ENCODE measurements at regions not wholly inside any gene's neighbourhood (a gene's known extent, or its start where the extent isn't known, plus 50 kb on each side); places are given as distances from the start of the nearest gene placed in this dataset.

DNA sequence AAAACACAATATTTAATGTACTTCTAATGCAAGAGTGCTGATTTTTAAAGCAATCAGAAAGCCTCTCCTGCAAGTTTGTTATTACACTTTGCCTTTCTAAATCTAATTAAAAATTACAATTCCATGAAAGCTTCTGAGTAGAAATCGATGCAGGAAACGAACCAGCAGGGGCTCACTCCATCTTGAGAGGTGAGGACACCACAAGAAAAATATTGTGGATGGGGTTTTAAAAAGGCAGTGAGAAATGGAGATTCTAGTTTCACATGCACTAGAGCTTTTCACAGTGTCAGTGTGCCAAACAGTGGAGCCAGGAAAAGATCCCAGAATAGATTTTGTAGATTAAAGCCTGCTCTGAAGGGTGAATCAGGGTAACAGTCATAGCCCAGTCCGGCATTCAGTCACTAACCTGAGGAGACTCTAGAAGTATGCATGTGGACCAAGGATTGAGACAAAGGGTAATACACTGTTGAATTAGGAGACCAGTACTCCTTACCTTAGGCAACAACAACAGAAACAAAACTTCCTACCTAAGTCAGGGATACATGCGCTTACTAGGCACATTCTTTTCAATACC is 362.3 kb downstream of the NAF1 start:
- DNase-seq (ENCODE audit: low read depth) = no peak
- no peak overlapping the region for H3K4me3 ChIP-seq (ENCODE audit: control insufficient read depth, low read depth, low read length)
- TF ChIP-seq, protein P1, sequence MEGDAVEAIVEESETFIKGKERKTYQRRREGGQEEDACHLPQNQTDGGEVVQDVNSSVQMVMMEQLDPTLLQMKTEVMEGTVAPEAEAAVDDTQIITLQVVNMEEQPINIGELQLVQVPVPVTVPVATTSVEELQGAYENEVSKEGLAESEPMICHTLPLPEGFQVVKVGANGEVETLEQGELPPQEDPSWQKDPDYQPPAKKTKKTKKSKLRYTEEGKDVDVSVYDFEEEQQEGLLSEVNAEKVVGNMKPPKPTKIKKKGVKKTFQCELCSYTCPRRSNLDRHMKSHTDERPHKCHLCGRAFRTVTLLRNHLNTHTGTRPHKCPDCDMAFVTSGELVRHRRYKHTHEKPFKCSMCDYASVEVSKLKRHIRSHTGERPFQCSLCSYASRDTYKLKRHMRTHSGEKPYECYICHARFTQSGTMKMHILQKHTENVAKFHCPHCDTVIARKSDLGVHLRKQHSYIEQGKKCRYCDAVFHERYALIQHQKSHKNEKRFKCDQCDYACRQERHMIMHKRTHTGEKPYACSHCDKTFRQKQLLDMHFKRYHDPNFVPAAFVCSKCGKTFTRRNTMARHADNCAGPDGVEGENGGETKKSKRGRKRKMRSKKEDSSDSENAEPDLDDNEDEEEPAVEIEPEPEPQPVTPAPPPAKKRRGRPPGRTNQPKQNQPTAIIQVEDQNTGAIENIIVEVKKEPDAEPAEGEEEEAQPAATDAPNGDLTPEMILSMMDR (IDR thresholded peaks at IDR 0.05; ENCODE audit: control insufficient read depth, insufficient read depth, low read depth, low read length, missing control alignments) = no peak

DNA sequence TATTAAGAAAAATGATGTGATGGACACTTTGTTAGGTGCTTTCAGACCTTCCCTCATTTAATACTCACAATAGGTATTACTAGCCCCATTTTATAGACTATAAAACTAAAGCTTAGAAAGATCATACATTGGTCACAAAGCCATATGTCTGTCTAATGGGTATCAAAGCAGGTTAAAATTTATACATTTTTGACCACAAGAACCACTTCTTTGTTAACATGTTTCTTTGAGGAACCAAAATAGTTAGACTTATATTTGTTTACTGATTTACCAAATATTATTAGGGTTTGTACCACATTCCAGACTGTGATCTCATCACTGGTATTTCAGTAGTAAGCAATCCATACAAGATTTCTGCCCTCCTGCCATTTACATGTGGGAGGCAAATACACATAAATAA is 363.3 kb downstream of the NAF1 start:
- no peak for DNase-seq (ENCODE audit: low read depth)
- no peak overlapping the region for H3K4me3 ChIP-seq (ENCODE audit: control insufficient read depth, low read depth, low read length)
- TF ChIP-seq, protein P1 (IDR thresholded peaks at IDR 0.05; ENCODE audit: control insufficient read depth, insufficient read depth, low read depth, low read length, missing control alignments) = no peak

DNA sequence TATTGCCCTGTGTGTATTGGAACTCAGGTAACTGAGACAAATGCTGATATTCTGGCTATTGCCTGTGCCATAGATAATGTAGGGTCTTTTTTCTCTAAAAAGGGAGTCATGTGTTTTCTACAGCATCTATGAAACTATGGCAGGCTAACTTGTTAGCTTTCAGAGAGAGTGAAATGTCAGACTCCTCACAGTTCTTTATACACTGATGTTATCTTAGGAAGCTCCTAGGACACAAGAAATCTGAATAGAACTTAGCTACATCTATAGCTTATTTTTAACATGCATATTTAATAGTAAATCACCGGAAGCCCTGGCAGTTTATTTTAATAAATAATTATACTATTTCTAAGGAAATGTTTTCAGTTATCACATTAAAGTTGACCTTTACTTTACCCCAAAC is 369.6 kb downstream of the NAF1 start:
- no peak for DNase-seq (ENCODE audit: low read depth)
- no peak overlapping the region for H3K4me3 ChIP-seq (ENCODE audit: control insufficient read depth, low read depth, low read length)
- TF ChIP-seq, protein P1 (IDR thresholded peaks at IDR 0.05; ENCODE audit: control insufficient read depth, insufficient read depth, low read depth, low read length, missing control alignments) = no peak

DNA sequence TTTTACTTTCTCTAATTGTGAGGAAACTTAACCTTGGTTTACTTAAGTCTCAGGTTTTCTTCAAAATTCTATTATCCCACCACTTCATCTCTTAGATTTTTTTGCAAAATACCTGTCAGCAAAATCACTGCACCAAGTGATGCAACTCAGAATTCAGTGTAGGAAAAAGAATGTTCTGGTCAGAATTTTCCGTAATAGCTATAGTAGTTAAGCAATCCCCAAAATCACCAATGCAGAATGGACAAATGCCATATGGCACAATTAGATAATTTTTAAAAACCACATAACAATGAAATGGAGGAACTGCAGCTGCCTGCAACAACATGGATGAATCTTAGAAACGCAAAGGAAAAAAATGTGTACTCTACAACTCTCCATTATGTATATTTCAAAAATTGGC is 373.1 kb downstream of the NAF1 start:
- no peak overlapping the region for H3K4me3 ChIP-seq (ENCODE audit: control insufficient read depth, low read depth, low read length)
- TF ChIP-seq, protein P1 (IDR thresholded peaks at IDR 0.05; ENCODE audit: control insufficient read depth, insufficient read depth, low read depth, low read length, missing control alignments) = no peak
- DNase-seq (ENCODE audit: low read depth) = no peak

DNA sequence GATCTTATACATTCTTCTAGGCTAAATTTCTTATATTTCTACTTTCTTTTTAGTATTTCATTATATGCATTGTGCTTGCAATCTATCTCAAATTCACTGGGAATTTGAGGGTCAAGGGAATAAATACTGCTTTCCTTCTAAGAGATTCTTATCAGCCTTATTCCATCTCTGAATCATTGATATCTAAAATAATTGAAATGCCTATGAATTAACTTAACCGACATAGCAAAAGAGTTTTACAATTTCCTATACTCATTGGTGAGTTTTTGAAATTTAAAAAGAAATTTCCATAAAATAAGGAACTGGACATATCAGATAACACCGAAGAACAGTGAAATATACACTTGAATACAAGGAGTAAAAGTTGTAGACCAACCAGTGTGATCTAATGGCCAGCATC is 373.7 kb downstream of the NAF1 start:
- no peak for DNase-seq (ENCODE audit: low read depth)
- H3K4me3 ChIP-seq (ENCODE audit: control insufficient read depth, low read depth, low read length) = no peak overlapping the region
- TF ChIP-seq, protein P1 (IDR thresholded peaks at IDR 0.05; ENCODE audit: control insufficient read depth, insufficient read depth, low read depth, low read length, missing control alignments) = no peak

DNA sequence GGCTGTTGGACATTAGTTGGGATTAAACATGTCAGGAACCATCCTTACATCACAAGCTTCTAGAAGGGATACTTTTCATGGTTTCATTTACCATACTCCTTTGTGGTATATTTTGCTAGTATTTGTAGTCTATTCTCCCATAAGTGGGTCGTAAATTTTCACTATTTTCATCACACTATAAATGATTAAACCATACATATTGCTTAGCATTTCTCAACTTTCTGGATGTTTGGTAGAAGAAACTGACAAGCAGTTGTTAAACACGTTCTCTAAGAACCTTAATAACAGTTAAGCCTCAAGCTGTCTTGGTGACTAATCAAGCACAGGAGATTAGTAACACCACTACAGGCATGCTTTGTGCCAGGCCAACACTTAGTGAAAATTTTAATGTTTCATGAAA is 375.5 kb downstream of the NAF1 start:
- TF ChIP-seq, protein P1 (IDR thresholded peaks at IDR 0.05; ENCODE audit: control insufficient read depth, insufficient read depth, low read depth, low read length, missing control alignments) = no peak
- no peak for DNase-seq (ENCODE audit: low read depth)
- no peak overlapping the region for H3K4me3 ChIP-seq (ENCODE audit: control insufficient read depth, low read depth, low read length)

DNA sequence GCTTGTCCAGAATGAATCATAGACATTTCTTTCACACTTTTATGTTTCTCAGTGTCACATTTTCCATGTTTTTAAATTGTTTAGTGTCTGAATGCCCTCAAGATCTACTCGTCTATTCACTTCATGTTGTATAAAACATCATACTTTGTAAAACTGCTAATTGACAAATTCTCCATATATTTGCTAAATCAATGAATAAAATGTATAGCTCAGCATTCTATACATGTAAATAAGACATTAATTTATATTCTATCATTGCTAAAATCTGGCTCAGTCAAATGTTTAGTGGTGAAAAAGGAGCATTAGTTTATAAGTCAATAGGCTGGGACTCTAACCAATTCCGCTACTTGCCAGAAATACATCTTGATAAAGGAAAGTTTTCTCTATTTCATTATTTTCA is 379.6 kb downstream of the NAF1 start:
- no peak overlapping the region for H3K4me3 ChIP-seq (ENCODE audit: control insufficient read depth, low read depth, low read length)

More for the DNA sequence above, 379.6 kb downstream of the NAF1 start:
- TF ChIP-seq, protein P1 (IDR thresholded peaks at IDR 0.05; ENCODE audit: control insufficient read depth, insufficient read depth, low read depth, low read length, missing control alignments) = no peak
- no peak for DNase-seq (ENCODE audit: low read depth)
